ENCODE measurements at regions not wholly inside any gene's neighbourhood (a gene's known extent, or its start where the extent isn't known, plus 50 kb on each side); places are given as distances from the start of the nearest gene placed in this dataset.

DNA sequence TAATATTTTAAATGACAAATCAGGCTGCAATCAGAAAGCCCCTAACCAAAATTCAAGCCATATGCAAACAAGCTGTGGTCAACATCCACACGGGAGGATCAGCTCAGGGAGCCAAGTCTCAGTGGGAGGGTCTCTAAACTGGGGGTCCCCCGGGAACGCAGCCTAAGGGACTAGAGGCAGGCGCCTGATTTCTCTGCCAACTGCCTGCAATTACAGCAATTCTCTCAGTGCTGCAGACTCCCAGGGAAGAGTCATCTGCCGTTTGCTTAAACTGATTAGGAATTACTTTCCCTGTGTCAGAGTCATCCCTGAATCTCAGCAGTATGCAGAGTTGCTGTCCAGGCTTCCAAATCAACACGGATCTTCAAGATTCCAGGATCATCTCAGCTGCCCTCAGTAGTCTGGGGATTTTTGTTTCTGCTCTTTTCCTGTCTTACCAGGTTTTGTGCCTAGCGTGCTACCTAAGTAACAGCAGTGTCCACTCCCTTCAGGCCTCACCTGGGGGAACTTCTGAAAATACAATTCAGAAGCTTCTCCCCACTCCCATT is 247.8 kb downstream of the RRAGC start:
- Histone ChIP-seq H3K79me2 (ENCODE audit: low read depth) (no peaks in the 10 kb centered on the region), H3K4me1 (peaks cover 30% of the 10 kb centered on the region), H2AFZ (replicated peaks) (no peak overlapping the region), H3K9ac (no peak overlapping the region), H3K4me3 (no peak overlapping the region), H3K27me3 (peaks cover 7% of the 10 kb centered on the region), H3K4me2 (no peak overlapping the region), H3K36me3 (no peaks in the 10 kb centered on the region), H3K27ac (no peak overlapping the region), H3K9me3 (ENCODE audit: low read depth) (no peaks in the 10 kb centered on the region), H3F3A (ENCODE audit: low read depth) (peaks cover 25% of the 10 kb centered on the region), H4K20me1 (ENCODE audit: low read depth) (no peaks in the 10 kb centered on the region)
- Mint-ChIP-seq H3K4me1 (peaks cover 31% of the 10 kb centered on the region), H3K4me3 (no peak overlapping the region), H3K9me3 (peaks cover 3% of the 10 kb centered on the region), H3K27ac (peak overlapping the region; percentile 80), H3K27me3 (ENCODE audit: insufficient read depth, low read depth) (peaks cover 14% of the 10 kb centered on the region), H3K36me3 (no peaks in the 10 kb centered on the region)
- TF ChIP-seq, protein P1, sequence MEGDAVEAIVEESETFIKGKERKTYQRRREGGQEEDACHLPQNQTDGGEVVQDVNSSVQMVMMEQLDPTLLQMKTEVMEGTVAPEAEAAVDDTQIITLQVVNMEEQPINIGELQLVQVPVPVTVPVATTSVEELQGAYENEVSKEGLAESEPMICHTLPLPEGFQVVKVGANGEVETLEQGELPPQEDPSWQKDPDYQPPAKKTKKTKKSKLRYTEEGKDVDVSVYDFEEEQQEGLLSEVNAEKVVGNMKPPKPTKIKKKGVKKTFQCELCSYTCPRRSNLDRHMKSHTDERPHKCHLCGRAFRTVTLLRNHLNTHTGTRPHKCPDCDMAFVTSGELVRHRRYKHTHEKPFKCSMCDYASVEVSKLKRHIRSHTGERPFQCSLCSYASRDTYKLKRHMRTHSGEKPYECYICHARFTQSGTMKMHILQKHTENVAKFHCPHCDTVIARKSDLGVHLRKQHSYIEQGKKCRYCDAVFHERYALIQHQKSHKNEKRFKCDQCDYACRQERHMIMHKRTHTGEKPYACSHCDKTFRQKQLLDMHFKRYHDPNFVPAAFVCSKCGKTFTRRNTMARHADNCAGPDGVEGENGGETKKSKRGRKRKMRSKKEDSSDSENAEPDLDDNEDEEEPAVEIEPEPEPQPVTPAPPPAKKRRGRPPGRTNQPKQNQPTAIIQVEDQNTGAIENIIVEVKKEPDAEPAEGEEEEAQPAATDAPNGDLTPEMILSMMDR (IDR thresholded peaks at IDR 0.05) = no peak
- no peak for DNase-seq (ENCODE audit: low spot score)

DNA sequence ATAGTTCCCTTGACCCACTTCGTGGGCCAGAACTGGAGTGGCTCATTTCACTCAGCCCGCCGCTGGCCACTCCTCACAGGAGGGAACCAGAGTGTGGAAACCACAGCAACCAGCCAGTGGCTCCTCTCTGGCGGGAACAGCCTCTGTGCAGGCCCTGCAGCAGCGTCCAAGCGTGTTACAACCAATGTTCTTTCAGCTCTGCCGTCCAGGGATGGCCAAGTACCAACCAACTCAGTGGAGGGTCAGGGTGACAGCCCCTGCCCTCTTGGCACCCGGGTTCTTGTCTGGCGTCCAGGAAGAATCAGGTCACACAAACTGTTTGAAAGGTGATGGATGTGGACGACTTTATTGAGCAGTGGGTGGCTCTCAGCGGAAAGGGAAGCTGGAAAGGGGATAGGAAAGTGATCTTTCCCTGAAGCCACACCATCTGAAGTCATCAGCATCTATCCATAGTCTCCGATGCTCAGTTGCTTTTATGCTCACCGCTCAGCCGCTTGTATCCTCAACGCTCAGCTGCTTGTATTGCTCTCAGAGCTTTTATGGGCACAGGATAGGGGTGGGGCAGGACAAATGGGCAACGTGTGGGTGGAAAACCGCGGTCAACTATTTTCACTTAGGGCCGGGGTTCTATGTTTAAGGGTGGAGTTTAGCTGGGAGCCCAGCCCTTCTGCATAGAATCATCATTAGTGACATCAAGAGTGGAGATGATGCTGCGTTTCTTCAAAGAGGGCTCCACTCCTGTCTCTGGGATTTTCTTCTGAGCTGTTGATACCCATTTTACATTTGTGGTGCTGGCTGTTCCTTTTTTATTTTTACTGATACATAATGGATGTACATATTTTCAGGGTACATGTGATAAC is 250.2 kb downstream of the RRAGC start:
- Mint-ChIP-seq H3K36me3 (no peaks in the 10 kb centered on the region), H3K4me1 (peaks cover 23% of the 10 kb centered on the region), H3K27me3 (ENCODE audit: insufficient read depth, low read depth) (peaks cover 17% of the 10 kb centered on the region), H3K9me3 (no peaks in the 10 kb centered on the region), H3K4me3 (no peak overlapping the region), H3K27ac (no peak overlapping the region)
- Histone ChIP-seq H3K4me2 (no peak overlapping the region), H3K4me3 (no peak overlapping the region), H3K4me1 (peaks cover 18% of the 10 kb centered on the region), H3K27ac (no peak overlapping the region), H4K20me1 (ENCODE audit: low read depth) (no peaks in the 10 kb centered on the region), H3K36me3 (no peaks in the 10 kb centered on the region), H3K27me3 (peaks cover 7% of the 10 kb centered on the region), H2AFZ (replicated peaks) (no peak overlapping the region), H3K9ac (no peak overlapping the region), H3F3A (ENCODE audit: low read depth) (peaks cover 11% of the 10 kb centered on the region), H3K9me3 (ENCODE audit: low read depth) (no peaks in the 10 kb centered on the region), H3K79me2 (ENCODE audit: low read depth) (no peaks in the 10 kb centered on the region)
- TF ChIP-seq, protein P1 (IDR thresholded peaks at IDR 0.05) = no peak
- TF ChIP-seq EZH2phosphoT487 (IDR thresholded peaks at IDR 0.05) (no peak), EZH2 (IDR thresholded peaks at IDR 0.05) (no peak)
- DNase-seq (ENCODE audit: low spot score) = no peak

- H3K4me2 ChIP-seq = peak overlapping the region; percentile 51
- no peaks in the 10 kb centered on the region for H3K36me3 Mint-ChIP-seq
- peaks cover 18% of the 10 kb centered on the region for H3K27me3 Mint-ChIP-seq (ENCODE audit: insufficient read depth, low read depth)
These were observed 251.2 kb downstream of the RRAGC start for GRCh38 chr1:38608202-38608864.

More at GRCh38 chr1:38608202-38608864, 251.2 kb downstream of the RRAGC start:
- no peaks in the 10 kb centered on the region for H3K9me3 Mint-ChIP-seq
- no peaks in the 10 kb centered on the region for H3K79me2 ChIP-seq (ENCODE audit: low read depth)
- peak; percentile 93 for DNase-seq (ENCODE audit: low spot score)
- H3K9me3 ChIP-seq (ENCODE audit: low read depth) = no peaks in the 10 kb centered on the region
- no peaks in the 10 kb centered on the region for H4K20me1 ChIP-seq (ENCODE audit: low read depth)
- H3K27me3 ChIP-seq = peaks cover 7% of the 10 kb centered on the region
- no peaks in the 10 kb centered on the region for H3K36me3 ChIP-seq
- H3F3A ChIP-seq (ENCODE audit: low read depth) = peaks cover under 1% of the 10 kb centered on the region
- H3K27ac Mint-ChIP-seq = no peak overlapping the region
- no peak overlapping the region for H3K27ac ChIP-seq
- H2AFZ ChIP-seq (replicated peaks) = no peak overlapping the region
- TF ChIP-seq EZH2phosphoT487 (IDR thresholded peaks at IDR 0.05) = no peak
- TF ChIP-seq EZH2 (IDR thresholded peaks at IDR 0.05) = no peak
- TF ChIP-seq, protein P1 (IDR thresholded peaks at IDR 0.05) = peak; percentile 85
- H3K4me3 Mint-ChIP-seq = no peak overlapping the region
- peaks cover 19% of the 10 kb centered on the region for H3K4me1 Mint-ChIP-seq
- H3K4me1 ChIP-seq = peaks cover 10% of the 10 kb centered on the region
- H3K4me3 ChIP-seq = no peak overlapping the region
- no peak overlapping the region for H3K9ac ChIP-seq
